ENCODE measurements at regions not wholly inside any gene's neighbourhood (a gene's known extent, or its start where the extent isn't known, plus 50 kb on each side); places are given as distances from the start of the nearest gene placed in this dataset.

- Histone ChIP-seq H3K36me3 (ENCODE audit: control insufficient read depth, insufficient read depth, low read length) (no peaks in the 10 kb centered on the region), H3K4me1 (ENCODE audit: control insufficient read depth, insufficient read depth, low read length) (no peaks in the 10 kb centered on the region), H3K27me3 (ENCODE audit: control insufficient read depth, insufficient read depth, low read length) (no peaks in the 10 kb centered on the region), H3K4me3 (ENCODE audit: low read length) (no peak overlapping the region), H3K27ac (ENCODE audit: low read length) (no peak overlapping the region), H3K9me3 (ENCODE audit: control insufficient read depth, insufficient read depth, low read length) (peaks cover 50% of the 10 kb centered on the region)
- Mint-ChIP-seq H3K36me3 (peaks cover 17% of the 10 kb centered on the region), H3K9me3 (peaks cover 11 to 24% of the 10 kb centered on the region in 2 donors), H3K4me1 (no peaks in the 10 kb centered on the region), H3K27me3 (ENCODE audit: low read depth in 2 of 2) (no peaks in the 10 kb centered on the region), H3K27ac (no peak overlapping the region), H3K4me3 (no peak overlapping the region)
- intact Hi-C loops (cut with micrococcal nuclease): no loop called here
- TF ChIP-seq CTCF (IDR thresholded peaks at IDR 0.05): no peak
- DNase-seq: no peak
- ATAC-seq: no peak
These were observed 439.3 kb upstream of the CDH8 start for GRCh38 chr16:62475573-62475972.

GRCh38 chr16:62462971-62463370 lies 426.7 kb upstream of the CDH8 start:
- H3K36me3 Mint-ChIP-seq: no peaks in the 10 kb centered on the region
- Histone ChIP-seq H3K27ac (ENCODE audit: low read length) (no peak overlapping the region), H3K4me3 (ENCODE audit: low read length) (no peak overlapping the region), H3K36me3 (ENCODE audit: control insufficient read depth, insufficient read depth, low read length) (no peaks in the 10 kb centered on the region), H3K27me3 (ENCODE audit: control insufficient read depth, insufficient read depth, low read length) (no peaks in the 10 kb centered on the region), H3K4me1 (ENCODE audit: control insufficient read depth, insufficient read depth, low read length) (no peaks in the 10 kb centered on the region), H3K9me3 (ENCODE audit: control insufficient read depth, insufficient read depth, low read length) (peaks cover 6% of the 10 kb centered on the region)
- no peak overlapping the region for H3K4me3 Mint-ChIP-seq
- 100% methylated on average over 1 of the region's 2 CpGs for WGBS (ENCODE audit: insufficient coverage)
- H3K4me1 Mint-ChIP-seq: no peaks in the 10 kb centered on the region
- H3K9me3 Mint-ChIP-seq: peaks cover 12 to 13% of the 10 kb centered on the region in 2 donors
- no peak for TF ChIP-seq CTCF (IDR thresholded peaks at IDR 0.05)
- H3K27ac Mint-ChIP-seq: no peak overlapping the region
- DNase-seq (no peak), ATAC-seq (no peak)
- intact Hi-C loops (cut with micrococcal nuclease): no loop called here
- no peaks in the 10 kb centered on the region for H3K27me3 Mint-ChIP-seq (ENCODE audit: low read depth in 2 of 2)

GRCh38 chr16:62450291-62450690 lies 414.1 kb upstream of the CDH8 start:
- H3K27me3 Mint-ChIP-seq (ENCODE audit: low read depth in 2 of 2): no peaks in the 10 kb centered on the region
- no peaks in the 10 kb centered on the region for H3K4me1 Mint-ChIP-seq
- Histone ChIP-seq H3K9me3 (ENCODE audit: control insufficient read depth, insufficient read depth, low read length) (peaks cover 3% of the 10 kb centered on the region), H3K4me3 (ENCODE audit: low read length) (no peak overlapping the region), H3K27me3 (ENCODE audit: control insufficient read depth, insufficient read depth, low read length) (no peaks in the 10 kb centered on the region), H3K27ac (ENCODE audit: low read length) (no peak overlapping the region), H3K36me3 (ENCODE audit: control insufficient read depth, insufficient read depth, low read length) (no peaks in the 10 kb centered on the region), H3K4me1 (ENCODE audit: control insufficient read depth, insufficient read depth, low read length) (no peaks in the 10 kb centered on the region)
- intact Hi-C loops (cut with micrococcal nuclease): no loop called here
- DNase-seq (no peak), ATAC-seq (no peak)
- H3K27ac Mint-ChIP-seq: no peak overlapping the region
- peaks cover 9% of the 10 kb centered on the region for H3K36me3 Mint-ChIP-seq
- peaks cover 11 to 22% of the 10 kb centered on the region in 2 donors for H3K9me3 Mint-ChIP-seq
- no peak for TF ChIP-seq CTCF (IDR thresholded peaks at IDR 0.05)
- 63% methylated on average over 4 of the region's 5 CpGs for WGBS (ENCODE audit: insufficient coverage)
- H3K4me3 Mint-ChIP-seq: no peak overlapping the region

GRCh38 chr16:62445909-62446308 lies 409.7 kb upstream of the CDH8 start:
- Mint-ChIP-seq H3K9me3 (peaks cover 14 to 18% of the 10 kb centered on the region in 2 donors), H3K27ac (no peak overlapping the region), H3K4me1 (no peaks in the 10 kb centered on the region), H3K36me3 (peaks cover 9% of the 10 kb centered on the region), H3K27me3 (ENCODE audit: low read depth in 2 of 2) (no peaks in the 10 kb centered on the region), H3K4me3 (no peak overlapping the region)
- Histone ChIP-seq H3K4me1 (ENCODE audit: control insufficient read depth, insufficient read depth, low read length) (no peaks in the 10 kb centered on the region), H3K36me3 (ENCODE audit: control insufficient read depth, insufficient read depth, low read length) (no peaks in the 10 kb centered on the region), H3K27me3 (ENCODE audit: control insufficient read depth, insufficient read depth, low read length) (no peaks in the 10 kb centered on the region), H3K27ac (ENCODE audit: low read length) (no peak overlapping the region), H3K9me3 (ENCODE audit: control insufficient read depth, insufficient read depth, low read length) (peaks cover 4% of the 10 kb centered on the region), H3K4me3 (ENCODE audit: low read length) (no peak overlapping the region)
- ATAC-seq (no peak), DNase-seq (no peak)
- TF ChIP-seq CTCF (IDR thresholded peaks at IDR 0.05): no peak
- intact Hi-C loops (cut with micrococcal nuclease): no loop called here
- 80% methylated on average over 2 of the region's 2 CpGs for WGBS (ENCODE audit: insufficient coverage)

Measured in natural killer cell (primary cell).